ENCODE measurements at regions not wholly inside any gene's neighbourhood (a gene's known extent, or its start where the extent isn't known, plus 50 kb on each side); places are given as distances from the start of the nearest gene placed in this dataset.

GRCh38 chr4:57233386-57233785 lies 123.2 kb upstream of the IGFBP7 start:
- no peak overlapping the region for H3K4me2 ChIP-seq (ENCODE audit: low read length)
- no peak overlapping the region for H3K27ac ChIP-seq (ENCODE audit: low read depth, low read length, poor library complexity, severe bottlenecking)
- POLR2A ChIA-PET, result no interaction called here
- no peaks in the 10 kb centered on the region for H3K79me2 ChIP-seq (ENCODE audit: insufficient read depth, low read depth, low read length)
- no peaks in the 10 kb centered on the region for H3K9me3 ChIP-seq (ENCODE audit: low read length)
- H3K9me2 ChIP-seq (ENCODE audit: insufficient read depth, low read length), result no peaks in the 10 kb centered on the region
- H4K20me1 ChIP-seq (ENCODE audit: insufficient read depth, low read length), result no peaks in the 10 kb centered on the region
- intact Hi-C loops (cut with micrococcal nuclease; ENCODE audit: unreplicated experiment), result no loop called here
- no peak for DNase-seq (ENCODE audit: low spot score)
- H3K4me3 ChIP-seq (ENCODE audit: low read depth, low read length, poor library complexity, severe bottlenecking), result no peak overlapping the region
- H3K36me3 ChIP-seq (ENCODE audit: insufficient read depth, low read length), result no peaks in the 10 kb centered on the region
- TF ChIP-seq, protein P1, sequence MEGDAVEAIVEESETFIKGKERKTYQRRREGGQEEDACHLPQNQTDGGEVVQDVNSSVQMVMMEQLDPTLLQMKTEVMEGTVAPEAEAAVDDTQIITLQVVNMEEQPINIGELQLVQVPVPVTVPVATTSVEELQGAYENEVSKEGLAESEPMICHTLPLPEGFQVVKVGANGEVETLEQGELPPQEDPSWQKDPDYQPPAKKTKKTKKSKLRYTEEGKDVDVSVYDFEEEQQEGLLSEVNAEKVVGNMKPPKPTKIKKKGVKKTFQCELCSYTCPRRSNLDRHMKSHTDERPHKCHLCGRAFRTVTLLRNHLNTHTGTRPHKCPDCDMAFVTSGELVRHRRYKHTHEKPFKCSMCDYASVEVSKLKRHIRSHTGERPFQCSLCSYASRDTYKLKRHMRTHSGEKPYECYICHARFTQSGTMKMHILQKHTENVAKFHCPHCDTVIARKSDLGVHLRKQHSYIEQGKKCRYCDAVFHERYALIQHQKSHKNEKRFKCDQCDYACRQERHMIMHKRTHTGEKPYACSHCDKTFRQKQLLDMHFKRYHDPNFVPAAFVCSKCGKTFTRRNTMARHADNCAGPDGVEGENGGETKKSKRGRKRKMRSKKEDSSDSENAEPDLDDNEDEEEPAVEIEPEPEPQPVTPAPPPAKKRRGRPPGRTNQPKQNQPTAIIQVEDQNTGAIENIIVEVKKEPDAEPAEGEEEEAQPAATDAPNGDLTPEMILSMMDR (conservative IDR thresholded peaks at IDR 0.05; ENCODE audit: low read length), result no peak
- TF ChIP-seq EZH2phosphoT487 (IDR thresholded peaks at IDR 0.05; ENCODE audit: borderline replicate concordance, low read depth, low read length), result no peak
- no TSS peak for BruUV-seq (replicated peaks)
- H2AFZ ChIP-seq (ENCODE audit: low read length), result no peak overlapping the region
- H3K4me1 ChIP-seq (ENCODE audit: insufficient read depth, low read length, poor library complexity, severe bottlenecking), result no peaks in the 10 kb centered on the region
- CTCF ChIA-PET (ENCODE audit: unreplicated experiment), result no interaction called here

GRCh38 chr4:57231781-57232180 lies 121.6 kb upstream of the IGFBP7 start:
- Histone ChIP-seq H3K9me3 (ENCODE audit: low read length) (no peaks in the 10 kb centered on the region), H3K79me2 (ENCODE audit: insufficient read depth, low read depth, low read length) (no peaks in the 10 kb centered on the region), H3K4me3 (ENCODE audit: low read depth, low read length, poor library complexity, severe bottlenecking) (no peak overlapping the region), H3K36me3 (ENCODE audit: insufficient read depth, low read length) (no peaks in the 10 kb centered on the region), H3K4me2 (ENCODE audit: low read length) (no peak overlapping the region), H3K9me2 (ENCODE audit: insufficient read depth, low read length) (no peaks in the 10 kb centered on the region), H3K4me1 (ENCODE audit: insufficient read depth, low read length, poor library complexity, severe bottlenecking) (no peaks in the 10 kb centered on the region), H3K27ac (ENCODE audit: low read depth, low read length, poor library complexity, severe bottlenecking) (no peak overlapping the region), H2AFZ (ENCODE audit: low read length) (no peak overlapping the region), H4K20me1 (ENCODE audit: insufficient read depth, low read length) (no peaks in the 10 kb centered on the region)
- no peak for TF ChIP-seq EZH2phosphoT487 (IDR thresholded peaks at IDR 0.05; ENCODE audit: borderline replicate concordance, low read depth, low read length)
- TF ChIP-seq, protein P1 (conservative IDR thresholded peaks at IDR 0.05; ENCODE audit: low read length), result no peak
- no TSS peak for BruUV-seq (replicated peaks)
- CTCF ChIA-PET (ENCODE audit: unreplicated experiment), result no interaction called here
- no peak for DNase-seq (ENCODE audit: low spot score)
- POLR2A ChIA-PET, result no interaction called here
- intact Hi-C loops (cut with micrococcal nuclease; ENCODE audit: unreplicated experiment), result no loop called here

GRCh38 chr4:57220734-57221133 lies 110.5 kb upstream of the IGFBP7 start:
- no peak overlapping the region for H2AFZ ChIP-seq (ENCODE audit: low read length)
- H3K79me2 ChIP-seq (ENCODE audit: insufficient read depth, low read depth, low read length), result no peaks in the 10 kb centered on the region
- no peaks in the 10 kb centered on the region for H3K4me1 ChIP-seq (ENCODE audit: insufficient read depth, low read length, poor library complexity, severe bottlenecking)
- no peaks in the 10 kb centered on the region for H3K9me3 ChIP-seq (ENCODE audit: low read length)
- no peaks in the 10 kb centered on the region for H3K9me2 ChIP-seq (ENCODE audit: insufficient read depth, low read length)
- CTCF ChIA-PET (ENCODE audit: unreplicated experiment), result no interaction called here
- TF ChIP-seq, protein P1 (conservative IDR thresholded peaks at IDR 0.05; ENCODE audit: low read length), result no peak
- no peak for TF ChIP-seq EZH2phosphoT487 (IDR thresholded peaks at IDR 0.05; ENCODE audit: borderline replicate concordance, low read depth, low read length)
- BruUV-seq (replicated peaks), result no TSS peak
- no peak for DNase-seq (ENCODE audit: low spot score)
- intact Hi-C loops (cut with micrococcal nuclease; ENCODE audit: unreplicated experiment), result no loop called here
- POLR2A ChIA-PET, result interaction anchor here (0.9 to 1.0 kb wide), 2 partner anchors 22 to 24 kb away, joined by 3 read pairs; no protein-coding TSS in a partner anchor
- H3K36me3 ChIP-seq (ENCODE audit: insufficient read depth, low read length), result no peaks in the 10 kb centered on the region
- H4K20me1 ChIP-seq (ENCODE audit: insufficient read depth, low read length), result no peaks in the 10 kb centered on the region
- H3K4me3 ChIP-seq (ENCODE audit: low read depth, low read length, poor library complexity, severe bottlenecking), result no peak overlapping the region
- H3K27ac ChIP-seq (ENCODE audit: low read depth, low read length, poor library complexity, severe bottlenecking), result no peak overlapping the region
- H3K4me2 ChIP-seq (ENCODE audit: low read length), result no peak overlapping the region
